Right renal cortex interstitium (tissue), 3 donors: ENCODE measurements at regions not wholly inside any gene's neighbourhood (a gene's known extent, or its start where the extent isn't known, plus 50 kb on each side); places are given as distances from the start of the nearest gene placed in this dataset.

Experiments
- DNase-seq, 3 donors: peaks; one replicate each; pipeline ENCODE4 v3.0.0-alpha.2; 2013; ENCODE audit warnings: low read depth in 3 of 3, low spot score in 2 of 3

- no peak for DNase-seq
These were observed 383.9 kb upstream of the HS6ST1 start for GRCh38 chr2:128702616-128703015.

GRCh38 chr2:128708106-128708816, 389.6 kb upstream of the HS6ST1 start:
- no peak for DNase-seq

GRCh38 chr2:128710242-128710641, 391.6 kb upstream of the HS6ST1 start:
- DNase-seq, result no peak

- no peak for DNase-seq
These were observed 392.1 kb upstream of the HS6ST1 start for GRCh38 chr2:128710729-128711128.

GRCh38 chr2:128714285-128714684, 395.6 kb upstream of the HS6ST1 start:
- no peak for DNase-seq

- DNase-seq, result no peak
These were observed 396.2 kb upstream of the HS6ST1 start for GRCh38 chr2:128714851-128715312.

GRCh38 chr2:128715360-128715759, 396.7 kb upstream of the HS6ST1 start:
- DNase-seq, result no peak

- DNase-seq, result no peak
These were observed 397.6 kb upstream of the HS6ST1 start for GRCh38 chr2:128716299-128716721.

- DNase-seq, result no peak
These were observed 399.4 kb upstream of the HS6ST1 start for GRCh38 chr2:128717758-128718710.

GRCh38 chr2:128720080-128721022, 401.7 kb upstream of the HS6ST1 start:
- DNase-seq, result no peak

- DNase-seq, result no peak
These were observed 402.4 kb upstream of the HS6ST1 start for GRCh38 chr2:128721096-128721495.

GRCh38 chr2:128722489-128722888, 403.8 kb upstream of the HS6ST1 start:
- no peak for DNase-seq

GRCh38 chr2:128724547-128724946, 405.9 kb upstream of the HS6ST1 start:
- no peak for DNase-seq

GRCh38 chr2:128724972-128725371, 406.3 kb upstream of the HS6ST1 start:
- DNase-seq, result no peak

- DNase-seq, result no peak
These were observed 407.6 kb upstream of the HS6ST1 start for GRCh38 chr2:128726236-128726635.

GRCh38 chr2:128726911-128727310, 408.2 kb upstream of the HS6ST1 start:
- no peak for DNase-seq

GRCh38 chr2:128727404-128727803, 408.7 kb upstream of the HS6ST1 start:
- no peak for DNase-seq

GRCh38 chr2:128727914-128728313, 409.2 kb upstream of the HS6ST1 start:
- DNase-seq, result no peak

- no peak for DNase-seq
These were observed 410.4 kb upstream of the HS6ST1 start for GRCh38 chr2:128729051-128729450.

- DNase-seq, result no peak
These were observed 413.5 kb upstream of the HS6ST1 start for GRCh38 chr2:128731994-128732650.
